Keratinocyte (primary cell): ENCODE measurements at regions not wholly inside any gene's neighbourhood (a gene's known extent, or its start where the extent isn't known, plus 50 kb on each side); places are given as distances from the start of the nearest gene placed in this dataset.
A peak's percentile ranks its signal among the peaks of the same experiment; 100 is the strongest.

Experiments
- DNase-seq: peaks from one replicate; pipeline ENCODE4 v3.0.0-alpha.2; 2011; ENCODE audit warnings: low read depth, missing footprints, low spot score
- FAIRE-seq: peaks from 2 replicates; lab custom pipeline; 2011; peaks lifted over from hg19 to GRCh38; lab: Jason Lieb, UNC
- H2AFZ ChIP-seq: 2 replicates; pipeline ENCODE4 v1.6.0; 2012; ENCODE audit warnings: low read length, control low read depth, inconsistent platforms; ENCODE audit not compliant: control insufficient read depth
- H3K27ac ChIP-seq: 2 replicates; pipeline ENCODE4 v1.5.1; 2011; ENCODE audit warnings: low read length; ENCODE audit not compliant: control insufficient read depth, insufficient read depth
- H3K27me3 ChIP-seq: 3 replicates; pipeline ENCODE4 v1.6.0; 2011; ENCODE audit warnings: low read length; ENCODE audit not compliant: control insufficient read depth, insufficient read depth; ENCODE audit errors: extremely low read depth
- H3K36me3 ChIP-seq, 2 experiments: 2 replicates in 1 of 2; 3 replicates in 1 of 2; pipeline ENCODE4 v1.5.1; 2011; ENCODE audit warnings: low read length in 2 of 2, mild to moderate bottlenecking in 1 of 2; ENCODE audit not compliant: control insufficient read depth in 2 of 2, insufficient read depth in 2 of 2; ENCODE audit errors: extremely low read depth in 1 of 2
- H3K4me1 ChIP-seq: 3 replicates; pipeline ENCODE4 v1.5.1; 2011; ENCODE audit warnings: low read length; ENCODE audit not compliant: control insufficient read depth, insufficient read depth; ENCODE audit errors: extremely low read depth
- H3K4me2 ChIP-seq: 3 replicates; pipeline ENCODE4 v1.6.0; 2011; ENCODE audit warnings: low read depth, low read length; ENCODE audit not compliant: control insufficient read depth, insufficient read depth; ENCODE audit errors: extremely low read depth
- H3K4me3 ChIP-seq, 3 experiments: fragments of 200-600 bp in 1 of 3; sonication (generic) in 1 of 3; 2 replicates in 2 of 3; 3 replicates in 1 of 3; pipeline ENCODE4 v1.5.1; 2011 to 2016; ENCODE audit warnings: low read length in 3 of 3, mild to moderate bottlenecking in 3 of 3, control low read depth in 2 of 3, inconsistent platforms in 1 of 3, low read depth in 1 of 3, mixed read lengths in 1 of 3, mixed run types in 1 of 3, moderate library complexity in 1 of 3; ENCODE audit not compliant: control insufficient read depth in 2 of 3, insufficient read depth in 2 of 3; ENCODE audit errors: extremely low read depth in 1 of 3
- H3K79me2 ChIP-seq: 2 replicates; pipeline ENCODE4 v1.6.0; 2012; ENCODE audit warnings: low read length; ENCODE audit not compliant: control insufficient read depth, insufficient read depth
- H3K9ac ChIP-seq: 3 replicates; pipeline ENCODE4 v1.6.0; 2011; ENCODE audit warnings: low read length; ENCODE audit not compliant: control insufficient read depth, insufficient read depth; ENCODE audit errors: extremely low read depth
- H3K9me1 ChIP-seq: 3 replicates; pipeline ENCODE4 v1.6.0; 2011; ENCODE audit warnings: low read length; ENCODE audit not compliant: control insufficient read depth, insufficient read depth; ENCODE audit errors: extremely low read depth
- H3K9me3 ChIP-seq: 2 replicates; pipeline ENCODE4 v1.5.1; 2012; ENCODE audit warnings: low read depth, low read length; ENCODE audit not compliant: control insufficient read depth
- H4K20me1 ChIP-seq: 3 replicates; pipeline ENCODE4 v1.6.0; 2011; ENCODE audit warnings: low read length; ENCODE audit not compliant: control insufficient read depth, insufficient read depth; ENCODE audit errors: extremely low read depth
- EZH2 ChIP-seq: IDR thresholded peaks from one replicate; pipeline ENCODE4 v1.6.1; 2012; ENCODE audit warnings: inconsistent platforms, mild to moderate bottlenecking, low read length, moderate library complexity
- dilution Hi-C: fragments of 300-500 bp; cut with MboI; formaldehyde crosslinking; loops from one replicate; pipeline ENCODE4 v1.7.0; 2020; ENCODE audit warnings: low sequenced_read_pairs; ENCODE audit not compliant: extremely low pct_ligation_motif_present
- TF ChIP-seq, protein P1 (sequence below), 3 experiments: IDR thresholded peaks in 1 of 3; conservative IDR thresholded peaks in 1 of 3; optimal IDR thresholded peaks in 1 of 3; 2 replicates in 2 of 3; 3 replicates in 1 of 3; pipeline versions ENCODE3 to v1.5.1; 2011; ENCODE audit warnings: low read length in 3 of 3, mild to moderate bottlenecking in 3 of 3, moderate library complexity in 2 of 3, control low read depth in 1 of 3, inconsistent platforms in 1 of 3; ENCODE audit not compliant: insufficient read depth in 2 of 3; ENCODE audit errors: extremely low read depth in 1 of 3

DNA sequence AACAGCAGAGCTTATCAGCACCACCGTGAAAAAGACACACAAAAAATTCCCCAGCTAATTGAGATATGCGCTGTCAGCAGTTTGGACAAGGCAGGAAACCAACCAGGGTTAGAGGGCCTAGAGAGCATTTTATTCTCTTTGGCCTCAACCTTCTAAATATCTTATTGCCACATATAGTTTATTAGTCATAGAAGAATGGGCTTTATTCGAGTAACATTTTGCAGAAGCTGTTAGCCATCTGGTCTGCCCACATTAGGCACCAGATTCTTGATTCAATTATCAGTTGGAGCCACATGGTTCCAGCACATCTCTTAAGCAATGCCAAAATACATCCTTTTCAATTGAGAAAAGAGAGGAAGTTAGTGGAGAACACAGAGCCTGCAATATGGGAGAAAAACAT is 109.9 kb upstream of the CXADR start:
- no peak overlapping the region for H3K4me2 ChIP-seq
- H3K27ac ChIP-seq, result no peak overlapping the region
- H3K9me1 ChIP-seq, result no peaks in the 10 kb centered on the region
- H3K9ac ChIP-seq, result no peak overlapping the region
- no peaks in the 10 kb centered on the region for H3K79me2 ChIP-seq
- TF ChIP-seq, protein P1, sequence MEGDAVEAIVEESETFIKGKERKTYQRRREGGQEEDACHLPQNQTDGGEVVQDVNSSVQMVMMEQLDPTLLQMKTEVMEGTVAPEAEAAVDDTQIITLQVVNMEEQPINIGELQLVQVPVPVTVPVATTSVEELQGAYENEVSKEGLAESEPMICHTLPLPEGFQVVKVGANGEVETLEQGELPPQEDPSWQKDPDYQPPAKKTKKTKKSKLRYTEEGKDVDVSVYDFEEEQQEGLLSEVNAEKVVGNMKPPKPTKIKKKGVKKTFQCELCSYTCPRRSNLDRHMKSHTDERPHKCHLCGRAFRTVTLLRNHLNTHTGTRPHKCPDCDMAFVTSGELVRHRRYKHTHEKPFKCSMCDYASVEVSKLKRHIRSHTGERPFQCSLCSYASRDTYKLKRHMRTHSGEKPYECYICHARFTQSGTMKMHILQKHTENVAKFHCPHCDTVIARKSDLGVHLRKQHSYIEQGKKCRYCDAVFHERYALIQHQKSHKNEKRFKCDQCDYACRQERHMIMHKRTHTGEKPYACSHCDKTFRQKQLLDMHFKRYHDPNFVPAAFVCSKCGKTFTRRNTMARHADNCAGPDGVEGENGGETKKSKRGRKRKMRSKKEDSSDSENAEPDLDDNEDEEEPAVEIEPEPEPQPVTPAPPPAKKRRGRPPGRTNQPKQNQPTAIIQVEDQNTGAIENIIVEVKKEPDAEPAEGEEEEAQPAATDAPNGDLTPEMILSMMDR (optimal IDR thresholded peaks at IDR 0.05 in 1 of 3, IDR thresholded peaks at IDR 0.05 in 1 of 3, conservative IDR thresholded peaks at IDR 0.05 in 1 of 3; ENCODE audit: extremely low read depth in 1 of 3, insufficient read depth in 2 of 3, low read length in 3 of 3), result no peak
- no peak for TF ChIP-seq EZH2
- H3K27me3 ChIP-seq, result no peaks in the 10 kb centered on the region
- DNase-seq (no peak), FAIRE-seq (no peak)
- dilution Hi-C loops, result no loop called here
- H2AFZ ChIP-seq, result no peak overlapping the region
- H3K9me3 ChIP-seq, result no peaks in the 10 kb centered on the region
- H3K4me3 ChIP-seq, result no peak overlapping the region
- H4K20me1 ChIP-seq, result no peaks in the 10 kb centered on the region
- peaks cover 4% of the 10 kb centered on the region for H3K4me1 ChIP-seq
- no peaks in the 10 kb centered on the region for H3K36me3 ChIP-seq

DNA sequence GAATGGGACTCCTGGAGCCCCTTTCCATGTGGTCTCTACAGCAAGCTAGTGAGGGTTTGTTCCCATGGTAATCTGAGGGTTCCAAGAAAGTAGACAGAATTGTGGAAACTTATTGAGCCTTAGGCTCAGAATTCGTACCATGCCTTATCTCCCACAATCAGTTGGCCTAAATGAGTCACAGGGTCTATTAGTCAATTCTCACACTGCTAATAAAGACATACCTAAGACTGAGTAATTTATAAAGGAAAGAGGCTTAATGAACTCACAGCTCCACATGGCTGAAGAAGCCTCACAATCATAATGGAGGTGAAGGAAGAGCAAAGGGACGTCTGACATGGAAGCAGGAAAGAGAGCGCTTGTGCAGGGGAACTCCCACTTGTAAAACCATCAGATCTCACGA is 106.6 kb upstream of the CXADR start:
- H3K79me2 ChIP-seq, result no peaks in the 10 kb centered on the region
- no peaks in the 10 kb centered on the region for H3K27me3 ChIP-seq
- H3K9me1 ChIP-seq, result no peaks in the 10 kb centered on the region
- no peak overlapping the region for H3K4me3 ChIP-seq
- FAIRE-seq (peak; percentile 90), DNase-seq (no peak)
- peak overlapping the region; percentile 61 for H2AFZ ChIP-seq
- dilution Hi-C loops, result no loop called here
- TF ChIP-seq EZH2, result no peak
- TF ChIP-seq, protein P1 (optimal IDR thresholded peaks at IDR 0.05 in 1 of 3, IDR thresholded peaks at IDR 0.05 in 1 of 3, conservative IDR thresholded peaks at IDR 0.05 in 1 of 3; ENCODE audit: extremely low read depth in 1 of 3, insufficient read depth in 2 of 3, low read length in 3 of 3), result no peak
- no peaks in the 10 kb centered on the region for H4K20me1 ChIP-seq
- H3K36me3 ChIP-seq, result no peaks in the 10 kb centered on the region
- peak overlapping the region; percentile 40 for H3K27ac ChIP-seq
- no peaks in the 10 kb centered on the region for H3K9me3 ChIP-seq
- H3K9ac ChIP-seq, result no peak overlapping the region
- H3K4me2 ChIP-seq, result no peak overlapping the region
- H3K4me1 ChIP-seq, result peaks cover 4% of the 10 kb centered on the region
